Neural cell (in vitro differentiated cells): ENCODE measurements at regions not wholly inside any gene's neighbourhood (a gene's known extent, or its start where the extent isn't known, plus 50 kb on each side); places are given as distances from the start of the nearest gene placed in this dataset.

Experiments used
- small RNA-seq, 3 experiments: library from RNA; depleted of rRNA; stranded (forward); fragments of <200 nt; gene quantifications; one replicate each; pipeline ENCODE3, GENCODE V24; 2012

Small RNA genes in the stretch of these regions (small RNA-seq; reads per million reads assigned to genes)
- gene AL596327.1 (0 reads per million in 3 experiments), gene SEPT2P1 (0 reads per million in 3 experiments)
